Activated CD8-positive, alpha-beta T cell treated with anti-CD3 and anti-CD28 coated beads for 36 hours (primary cell): ENCODE measurements at regions not wholly inside any gene's neighbourhood (a gene's known extent, or its start where the extent isn't known, plus 50 kb on each side); places are given as distances from the start of the nearest gene placed in this dataset.

Experiments used
- ATAC-seq: fragments of 200-7000 bp; cut with Tn5 transposase; one replicate; pipeline ENCODE4 v1.10.0; 2021; ENCODE audit warnings: mild to moderate bottlenecking, moderate library complexity
- CTCF ChIA-PET: fragments of 350-600 bp; sonication (Branson Sonifier 250); formaldehyde crosslinking; loops from one replicate; lab custom pipeline; 2021; ENCODE audit warnings: antibody characterized with exemption; lab: Charles Lee
- POLR2A ChIA-PET: fragments of 350-600 bp; sonication (Branson Sonifier 250); formaldehyde crosslinking; loops from one replicate; lab custom pipeline; 2021; ENCODE audit warnings: antibody characterized with exemption; lab: Charles Lee
- DNase-seq: peaks from one replicate; pipeline ENCODE4 v3.0.0-alpha.2; 2020
- H3K27ac Mint-ChIP-seq: one replicate; pipeline ENCODE4 v1.8.0; 2021; ENCODE audit warnings: mild to moderate bottlenecking, mixed read lengths
- H3K27me3 Mint-ChIP-seq: one replicate; pipeline ENCODE4 v1.8.0; 2021; ENCODE audit warnings: mixed read lengths
- H3K36me3 Mint-ChIP-seq: one replicate; pipeline ENCODE4 v1.8.0; 2021; ENCODE audit warnings: low read depth, mixed read lengths
- H3K4me1 Mint-ChIP-seq: one replicate; pipeline ENCODE4 v1.8.0; 2021; ENCODE audit warnings: low read depth, mixed read lengths
- H3K4me3 Mint-ChIP-seq: one replicate; pipeline ENCODE4 v1.8.0; 2021; ENCODE audit warnings: mild to moderate bottlenecking, moderate library complexity, mixed read lengths
- H3K9me3 Mint-ChIP-seq: one replicate; pipeline ENCODE4 v1.8.0; 2021; ENCODE audit warnings: mixed read lengths
- intact Hi-C: fragments of 100-400 bp; cut with micrococcal nuclease; formaldehyde crosslinking; loops from one replicate; pipeline ENCODE4 v1.10.0; 2022
- TF ChIP-seq, protein P1 (sequence below): fragments of 200-600 bp; IDR thresholded peaks from one replicate; pipeline ENCODE4 v1.8.0; 2022; ENCODE audit warnings: antibody characterized with exemption, mild to moderate bottlenecking

DNA sequence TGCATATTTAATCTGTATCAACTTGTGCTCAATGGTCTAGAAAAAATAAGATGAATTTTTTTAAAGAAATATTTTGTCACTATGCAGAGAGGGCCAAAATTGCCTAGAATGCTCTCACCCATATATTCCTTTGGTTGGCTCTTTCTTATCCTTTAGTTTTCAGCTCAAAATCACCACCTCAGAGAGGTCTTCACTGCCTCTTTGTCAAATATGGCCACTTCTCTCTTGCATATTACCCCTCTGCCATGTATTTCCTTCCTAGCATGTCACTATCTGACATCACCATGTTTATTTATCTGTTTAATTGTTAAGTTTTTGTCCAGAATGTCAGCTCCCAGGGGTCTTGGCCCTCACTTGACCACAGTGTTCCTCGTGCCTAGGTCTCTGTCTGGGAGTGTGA lies 535.2 kb upstream of the CDH2 start:
- no peaks in the 10 kb centered on the region for H3K4me1 Mint-ChIP-seq
- ChIA-PET POLR2A (no interaction called here), CTCF (no interaction called here)
- TF ChIP-seq, protein P1, sequence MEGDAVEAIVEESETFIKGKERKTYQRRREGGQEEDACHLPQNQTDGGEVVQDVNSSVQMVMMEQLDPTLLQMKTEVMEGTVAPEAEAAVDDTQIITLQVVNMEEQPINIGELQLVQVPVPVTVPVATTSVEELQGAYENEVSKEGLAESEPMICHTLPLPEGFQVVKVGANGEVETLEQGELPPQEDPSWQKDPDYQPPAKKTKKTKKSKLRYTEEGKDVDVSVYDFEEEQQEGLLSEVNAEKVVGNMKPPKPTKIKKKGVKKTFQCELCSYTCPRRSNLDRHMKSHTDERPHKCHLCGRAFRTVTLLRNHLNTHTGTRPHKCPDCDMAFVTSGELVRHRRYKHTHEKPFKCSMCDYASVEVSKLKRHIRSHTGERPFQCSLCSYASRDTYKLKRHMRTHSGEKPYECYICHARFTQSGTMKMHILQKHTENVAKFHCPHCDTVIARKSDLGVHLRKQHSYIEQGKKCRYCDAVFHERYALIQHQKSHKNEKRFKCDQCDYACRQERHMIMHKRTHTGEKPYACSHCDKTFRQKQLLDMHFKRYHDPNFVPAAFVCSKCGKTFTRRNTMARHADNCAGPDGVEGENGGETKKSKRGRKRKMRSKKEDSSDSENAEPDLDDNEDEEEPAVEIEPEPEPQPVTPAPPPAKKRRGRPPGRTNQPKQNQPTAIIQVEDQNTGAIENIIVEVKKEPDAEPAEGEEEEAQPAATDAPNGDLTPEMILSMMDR: no peak
- DNase-seq (no peak), ATAC-seq (no peak)
- no peak overlapping the region for H3K27ac Mint-ChIP-seq
- intact Hi-C loops: no loop called here
- no peak overlapping the region for H3K4me3 Mint-ChIP-seq
- no peaks in the 10 kb centered on the region for H3K27me3 Mint-ChIP-seq
- H3K36me3 Mint-ChIP-seq: no peaks in the 10 kb centered on the region
- H3K9me3 Mint-ChIP-seq: peaks cover 4% of the 10 kb centered on the region

- TF ChIP-seq, protein P1: no peak
- H3K27me3 Mint-ChIP-seq: no peaks in the 10 kb centered on the region
- CTCF ChIA-PET: no interaction called here
- no peaks in the 10 kb centered on the region for H3K4me1 Mint-ChIP-seq
- intact Hi-C loops: no loop called here
- DNase-seq: no peak
- POLR2A ChIA-PET: interaction anchor here (0.6 kb wide), 1 partner anchor 19 kb away, joined by 3 read pairs; no protein-coding TSS in a partner anchor
- H3K36me3 Mint-ChIP-seq: no peaks in the 10 kb centered on the region
- H3K9me3 Mint-ChIP-seq: peaks cover 6% of the 10 kb centered on the region
- ATAC-seq: no peak
- H3K4me3 Mint-ChIP-seq: no peak overlapping the region
- no peak overlapping the region for H3K27ac Mint-ChIP-seq
Measured at GRCh38 chr18:28711096-28711495, 534.2 kb upstream of the CDH2 start.

DNA sequence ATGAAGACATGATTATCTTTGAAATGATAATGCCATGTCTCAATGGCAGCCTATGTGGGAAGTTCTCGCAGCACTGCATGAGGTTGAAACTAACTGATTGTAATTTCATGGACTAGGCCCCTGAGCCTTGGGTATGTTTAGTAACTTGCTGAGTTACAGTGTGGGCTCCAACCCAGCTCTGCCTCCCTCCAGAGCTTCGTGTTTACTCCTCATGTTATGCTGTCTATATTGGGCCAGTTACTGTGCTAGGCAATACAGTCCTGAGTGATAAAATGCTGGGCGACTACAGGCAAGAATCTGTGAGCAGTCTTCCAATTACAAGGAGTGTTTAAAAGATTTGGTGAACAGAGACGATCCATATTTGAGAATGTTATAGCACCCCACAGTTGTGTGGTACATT lies 530.1 kb upstream of the CDH2 start:
- Mint-ChIP-seq H3K4me3 (no peak overlapping the region), H3K36me3 (no peaks in the 10 kb centered on the region), H3K27me3 (no peaks in the 10 kb centered on the region), H3K27ac (no peak overlapping the region), H3K4me1 (no peaks in the 10 kb centered on the region), H3K9me3 (peaks cover 6% of the 10 kb centered on the region)
- intact Hi-C loops: no loop called here
- ATAC-seq: no peak
- CTCF ChIA-PET: no interaction called here
- POLR2A ChIA-PET: no interaction called here
- no peak for DNase-seq
- TF ChIP-seq, protein P1: no peak

DNA sequence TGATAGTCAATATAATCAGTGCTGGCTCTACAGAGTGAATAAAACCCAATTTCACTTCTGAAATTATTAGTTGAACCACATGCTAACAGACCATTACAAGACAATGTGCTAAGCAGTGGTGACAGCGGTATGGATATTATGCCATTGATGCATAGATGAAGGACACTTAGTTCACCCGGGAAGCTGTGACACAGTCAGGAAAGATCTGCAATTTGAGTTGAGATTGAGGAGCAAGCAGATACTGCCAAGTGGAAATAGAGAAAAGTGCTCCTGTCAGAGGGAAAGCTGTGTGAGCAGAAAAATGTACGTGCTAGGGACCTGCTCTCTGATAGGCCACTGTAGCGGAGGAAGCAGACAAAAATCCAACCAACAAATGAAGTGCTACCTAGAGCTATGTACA lies 529.5 kb upstream of the CDH2 start:
- Mint-ChIP-seq H3K36me3 (no peaks in the 10 kb centered on the region), H3K9me3 (peaks cover 6% of the 10 kb centered on the region), H3K4me1 (no peaks in the 10 kb centered on the region), H3K4me3 (no peak overlapping the region), H3K27ac (no peak overlapping the region), H3K27me3 (no peaks in the 10 kb centered on the region)
- TF ChIP-seq, protein P1: no peak
- no peak for DNase-seq
- CTCF ChIA-PET: no interaction called here
- ATAC-seq: no peak
- POLR2A ChIA-PET: no interaction called here
- intact Hi-C loops: no loop called here

DNA sequence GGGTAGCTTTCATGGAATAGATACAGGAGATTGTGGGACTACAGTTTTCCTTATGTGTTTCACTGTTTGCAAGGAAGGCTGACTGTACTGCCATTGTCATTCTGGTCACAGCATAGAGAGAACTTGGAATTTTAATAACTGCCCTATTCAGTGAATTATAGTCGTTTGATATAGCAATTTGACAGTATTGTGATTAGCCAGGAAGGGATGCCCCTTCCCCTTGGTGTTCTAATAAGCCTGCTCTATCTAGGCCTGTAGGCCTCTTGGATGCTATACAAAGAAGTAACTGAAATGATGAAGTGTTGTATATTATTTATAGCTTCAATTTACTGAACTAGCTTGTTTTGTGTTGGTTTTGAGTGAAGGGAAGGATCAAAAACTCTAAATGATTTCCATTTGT lies 528.6 kb upstream of the CDH2 start:
- Mint-ChIP-seq H3K4me3 (no peak overlapping the region), H3K9me3 (peaks cover 6% of the 10 kb centered on the region), H3K36me3 (no peaks in the 10 kb centered on the region), H3K27ac (no peak overlapping the region), H3K27me3 (no peaks in the 10 kb centered on the region), H3K4me1 (no peaks in the 10 kb centered on the region)
- POLR2A ChIA-PET: no interaction called here
- TF ChIP-seq, protein P1: no peak
- no peak for DNase-seq
- ATAC-seq: no peak
- CTCF ChIA-PET: no interaction called here
- intact Hi-C loops: no loop called here
